ENCODE measurements at regions not wholly inside any gene's neighbourhood (a gene's known extent, or its start where the extent isn't known, plus 50 kb on each side); places are given as distances from the start of the nearest gene placed in this dataset.
"Not testable (repeated sequence)": the region's sequence is repeated elsewhere in the genome, so short reads cannot be mapped to it uniquely, and the experiment has no call there.

DNA sequence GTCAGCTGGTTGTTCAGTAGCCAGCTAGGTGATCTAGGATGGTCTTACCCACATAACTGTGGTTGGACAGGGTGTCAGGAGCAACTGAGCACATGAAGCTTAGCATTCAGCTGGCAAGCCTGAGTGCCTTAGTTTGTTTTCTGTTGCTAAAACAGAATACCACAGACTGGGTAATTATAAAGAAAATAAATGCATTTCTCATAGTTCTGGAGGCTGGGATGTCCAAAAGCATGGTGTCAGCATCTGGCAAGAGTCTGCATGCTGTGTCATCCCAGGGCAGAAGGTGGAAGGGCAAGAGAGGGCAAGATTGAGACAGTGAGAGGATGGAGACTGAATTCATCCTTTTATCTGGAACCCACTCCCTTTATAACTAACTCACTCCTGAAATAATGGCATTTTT is 921.5 kb downstream of the TLE4 start:
- DNase-seq (ENCODE audit: low spot score in 2 of 2) (no peak), ATAC-seq (no peak)
- Mint-ChIP-seq H3K4me1 (no peaks in the 10 kb centered on the region), H3K9me3 (peaks cover 7% of the 10 kb centered on the region), H3K27ac (no peak overlapping the region), H3K36me3 (no peaks in the 10 kb centered on the region), H3K4me3 (no peak overlapping the region)

DNA sequence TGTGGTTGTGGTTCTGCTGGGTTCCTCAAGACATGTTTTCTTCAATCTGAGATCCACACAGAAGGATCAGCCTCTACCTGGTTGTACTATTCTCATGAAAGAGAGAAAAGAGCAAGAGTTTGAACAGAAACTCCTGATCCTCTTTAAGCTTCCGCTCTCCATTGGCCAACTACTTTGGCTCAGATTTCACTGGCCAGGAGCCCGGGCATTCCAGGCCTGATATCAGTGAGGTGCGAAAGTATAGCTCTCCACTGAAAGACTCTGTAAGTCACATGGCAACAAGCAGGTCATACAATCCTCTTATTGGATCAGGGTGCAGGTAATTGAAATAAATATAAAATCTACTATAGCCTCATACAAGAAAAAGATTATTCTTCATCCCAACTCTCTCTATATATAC is 920.5 kb downstream of the TLE4 start:
- H3K9me3 Mint-ChIP-seq, result peaks cover 7% of the 10 kb centered on the region
- no peak overlapping the region for H3K27ac Mint-ChIP-seq
- no peaks in the 10 kb centered on the region for H3K4me1 Mint-ChIP-seq
- no peak for DNase-seq (ENCODE audit: low spot score in 2 of 2)
- H3K36me3 Mint-ChIP-seq, result no peaks in the 10 kb centered on the region
- H3K4me3 Mint-ChIP-seq, result no peak overlapping the region
- ATAC-seq, result no peak

DNA sequence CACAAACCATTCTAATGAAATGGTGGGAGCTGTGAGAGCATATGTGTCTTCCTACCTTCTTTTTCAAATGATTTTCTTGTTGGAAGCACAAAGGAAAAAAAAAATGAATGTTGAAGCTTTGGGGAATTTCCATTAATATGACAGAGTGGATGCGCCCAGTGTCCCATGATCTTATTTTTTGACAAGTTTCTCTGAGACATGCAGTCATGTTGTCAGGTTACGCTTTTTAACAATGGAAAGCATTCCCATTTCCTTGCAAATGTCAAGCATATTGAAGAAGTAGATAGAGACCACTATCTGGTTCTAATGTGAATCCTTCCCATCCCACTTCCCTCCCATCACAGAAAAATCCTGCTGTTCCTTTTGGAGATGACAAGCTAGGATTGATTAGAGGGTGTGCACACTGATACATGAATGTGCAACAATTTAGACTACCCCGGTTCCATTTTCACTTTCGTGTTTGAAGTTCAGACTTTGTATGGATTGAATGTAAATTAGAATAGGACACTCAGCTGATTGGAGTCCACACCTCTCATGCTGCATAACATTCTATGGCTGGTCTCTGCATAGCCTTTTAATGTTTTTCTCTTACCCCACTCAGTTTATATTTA is 919.4 kb downstream of the TLE4 start:
- H3K4me1 Mint-ChIP-seq, result no peaks in the 10 kb centered on the region

DNA sequence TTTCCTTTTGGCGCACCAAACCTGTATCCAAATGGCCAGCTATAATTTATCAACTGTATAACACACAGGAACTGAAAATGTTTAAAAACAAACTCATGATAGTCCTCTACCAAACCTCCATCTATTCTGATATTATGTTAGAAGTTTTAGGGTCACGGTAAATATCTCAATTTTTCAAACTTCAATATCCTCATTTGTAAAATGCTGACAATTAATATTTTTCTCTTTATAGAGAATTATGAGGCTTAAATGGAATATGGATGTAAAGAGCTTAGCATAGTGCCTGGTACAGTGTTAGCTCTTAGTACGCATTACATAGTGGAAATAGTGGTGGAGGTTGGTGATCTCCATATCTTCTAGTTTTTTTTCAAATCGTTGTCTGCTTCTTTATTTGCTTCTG is 917.6 kb downstream of the TLE4 start:
- ATAC-seq (no peak), DNase-seq (ENCODE audit: low spot score in 2 of 2) (no peak)
- Mint-ChIP-seq H3K4me3 (no peak overlapping the region), H3K9me3 (no peaks in the 10 kb centered on the region), H3K27ac (no peak overlapping the region), H3K36me3 (no peaks in the 10 kb centered on the region), H3K4me1 (no peaks in the 10 kb centered on the region)

More for the DNA sequence above, 919.4 kb downstream of the TLE4 start:
- ATAC-seq, result no peak
- Mint-ChIP-seq H3K4me3 (no peak overlapping the region), H3K27ac (no peak overlapping the region), H3K9me3 (peaks cover 7% of the 10 kb centered on the region), H3K36me3 (no peaks in the 10 kb centered on the region)
- DNase-seq (ENCODE audit: low spot score in 2 of 2), result no peak

DNA sequence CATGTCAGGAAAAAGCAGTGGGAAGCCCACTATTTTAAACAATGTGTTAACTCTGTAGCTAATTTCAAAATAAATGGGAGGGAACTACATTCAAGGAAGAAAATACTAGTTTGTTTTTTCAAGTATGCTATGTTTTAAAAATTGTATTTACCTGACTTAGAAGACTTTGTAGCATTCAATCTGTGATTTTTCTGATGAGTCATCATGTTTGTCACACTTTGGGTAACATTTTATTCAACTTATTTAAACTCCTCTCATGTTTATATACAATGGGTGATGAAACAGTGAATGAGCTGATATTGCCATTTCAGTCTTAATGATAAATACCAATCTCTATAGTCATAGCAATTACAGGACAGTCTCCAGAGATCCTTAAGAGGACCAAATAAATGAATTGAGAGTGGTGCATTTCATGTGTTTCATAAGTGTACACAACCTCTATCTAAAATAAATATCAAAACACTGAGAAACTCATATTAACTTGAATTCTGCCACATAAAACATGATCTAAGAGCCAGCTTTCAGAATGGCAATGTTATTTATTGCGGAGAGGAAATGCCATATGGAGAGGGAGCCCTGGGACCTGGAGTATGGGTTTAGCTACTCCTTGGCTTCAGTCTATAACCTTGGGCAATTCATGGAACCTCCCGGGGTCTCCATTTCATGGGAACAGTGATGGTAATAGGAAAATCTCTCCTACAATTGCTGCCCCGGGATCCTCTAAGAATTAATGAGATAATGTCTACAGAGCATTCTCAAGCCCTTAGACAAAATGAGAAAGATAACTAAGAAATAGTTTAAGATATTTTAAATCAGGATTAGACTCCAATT is 913.9 kb downstream of the TLE4 start:
- no peak overlapping the region for H3K4me3 Mint-ChIP-seq
- DNase-seq (ENCODE audit: low spot score in 2 of 2) (no peak), ATAC-seq (no peak)
- H3K27ac Mint-ChIP-seq, result no peak overlapping the region
- H3K36me3 Mint-ChIP-seq, result no peaks in the 10 kb centered on the region
- peaks cover 9% of the 10 kb centered on the region for H3K9me3 Mint-ChIP-seq
- H3K4me1 Mint-ChIP-seq, result no peaks in the 10 kb centered on the region

DNA sequence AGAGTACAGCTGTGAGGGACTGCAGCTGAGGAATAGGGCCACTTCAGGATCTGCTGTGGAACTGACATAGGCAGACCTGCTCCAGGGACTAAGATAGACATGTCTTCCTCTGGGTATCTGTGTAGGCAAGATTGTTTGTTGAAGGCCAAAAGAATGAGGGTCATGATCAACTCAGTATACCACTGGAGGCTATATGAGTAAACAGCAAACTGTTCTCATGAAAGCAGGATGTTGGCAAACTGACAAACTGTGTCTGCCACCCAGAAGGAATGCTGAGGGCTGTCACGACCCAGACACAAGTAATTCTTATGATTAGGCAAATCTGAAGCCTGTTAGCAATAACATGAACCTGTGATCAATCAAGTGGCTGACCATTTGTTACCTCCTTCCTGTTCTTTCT is 910.5 kb downstream of the TLE4 start:
- not testable (repeated sequence) for H3K27ac Mint-ChIP-seq; H3K4me3 Mint-ChIP-seq; ATAC-seq; H3K4me1 Mint-ChIP-seq; DNase-seq (ENCODE audit: low spot score in 2 of 2); H3K36me3 Mint-ChIP-seq
- H3K9me3 Mint-ChIP-seq, result peaks cover 12% of the 10 kb centered on the region

DNA sequence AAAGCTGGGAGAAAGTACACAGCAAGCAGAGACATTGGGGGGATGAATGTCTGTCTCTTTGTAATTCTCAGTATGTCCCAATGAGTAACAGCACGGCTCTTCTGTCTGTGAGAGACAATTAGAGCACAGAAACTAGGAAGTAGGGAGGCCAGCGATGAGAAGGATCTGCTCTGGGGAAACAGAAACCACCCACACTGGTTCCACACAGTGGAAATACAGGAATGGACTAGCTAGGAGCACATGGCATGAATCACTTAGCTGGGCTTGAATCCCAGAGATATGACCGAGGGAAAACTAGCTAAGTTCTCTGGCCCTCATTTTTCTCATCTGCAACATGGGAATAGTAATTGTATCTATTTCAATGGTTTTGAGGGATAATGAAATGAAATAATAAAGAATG is 895.9 kb downstream of the TLE4 start:
- H3K4me1 Mint-ChIP-seq, result no peaks in the 10 kb centered on the region
- H3K9me3 Mint-ChIP-seq, result peaks cover 6% of the 10 kb centered on the region
- DNase-seq (ENCODE audit: low spot score in 2 of 2) (no peak), ATAC-seq (no peak)
- H3K4me3 Mint-ChIP-seq, result no peak overlapping the region
- no peaks in the 10 kb centered on the region for H3K36me3 Mint-ChIP-seq
- no peak overlapping the region for H3K27ac Mint-ChIP-seq

DNA sequence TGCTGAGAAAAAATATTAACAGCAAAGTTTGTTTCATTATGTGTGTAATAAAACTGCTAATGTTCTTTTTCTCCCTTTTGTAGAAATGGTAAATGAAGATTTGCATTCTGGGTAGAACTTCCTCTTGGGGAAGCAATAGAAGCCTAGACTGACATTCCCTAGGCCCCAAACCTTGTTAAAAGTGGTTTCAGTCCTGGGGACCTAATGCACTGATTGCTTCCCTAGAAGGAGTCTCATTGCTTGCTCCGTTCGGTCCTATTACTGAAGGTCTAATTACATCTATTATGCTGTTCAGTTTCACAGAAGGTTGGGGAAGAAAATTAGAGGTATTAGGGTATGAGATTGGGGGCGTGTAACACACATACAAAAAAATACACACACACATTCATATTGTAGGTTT is 893.8 kb downstream of the TLE4 start:
- DNase-seq (ENCODE audit: low spot score in 2 of 2), result no peak

DNA sequence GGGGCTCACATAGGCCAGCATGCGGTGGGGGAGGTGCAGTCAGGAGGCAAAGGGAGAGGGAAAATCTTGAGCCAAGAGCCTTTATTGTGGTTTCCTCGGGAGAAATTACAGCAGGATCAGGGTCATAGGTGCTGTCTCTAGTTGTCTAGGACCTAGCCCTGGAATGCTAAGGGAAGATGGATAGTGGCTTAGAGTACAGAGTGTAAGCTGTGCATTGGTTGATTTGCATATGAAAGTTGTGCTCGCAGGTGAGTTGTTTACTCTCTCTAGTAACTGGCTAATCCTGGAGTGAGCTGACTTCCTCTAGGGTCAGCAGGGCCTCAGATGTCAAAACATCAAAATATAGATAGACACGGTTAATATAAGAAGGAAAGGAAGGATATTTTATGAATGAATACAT is 877.7 kb downstream of the TLE4 start:
- Mint-ChIP-seq H3K4me1 (no peaks in the 10 kb centered on the region), H3K4me3 (no peak overlapping the region), H3K36me3 (no peaks in the 10 kb centered on the region), H3K27ac (no peak overlapping the region), H3K9me3 (peaks cover 26% of the 10 kb centered on the region)
- DNase-seq (ENCODE audit: low spot score in 2 of 2), result no peak
- no peak for ATAC-seq

More for the DNA sequence above, 893.8 kb downstream of the TLE4 start:
- Mint-ChIP-seq H3K27ac (no peak overlapping the region), H3K36me3 (no peaks in the 10 kb centered on the region), H3K4me3 (no peak overlapping the region), H3K9me3 (peaks cover 6% of the 10 kb centered on the region), H3K4me1 (no peaks in the 10 kb centered on the region)
- no peak for ATAC-seq

DNA sequence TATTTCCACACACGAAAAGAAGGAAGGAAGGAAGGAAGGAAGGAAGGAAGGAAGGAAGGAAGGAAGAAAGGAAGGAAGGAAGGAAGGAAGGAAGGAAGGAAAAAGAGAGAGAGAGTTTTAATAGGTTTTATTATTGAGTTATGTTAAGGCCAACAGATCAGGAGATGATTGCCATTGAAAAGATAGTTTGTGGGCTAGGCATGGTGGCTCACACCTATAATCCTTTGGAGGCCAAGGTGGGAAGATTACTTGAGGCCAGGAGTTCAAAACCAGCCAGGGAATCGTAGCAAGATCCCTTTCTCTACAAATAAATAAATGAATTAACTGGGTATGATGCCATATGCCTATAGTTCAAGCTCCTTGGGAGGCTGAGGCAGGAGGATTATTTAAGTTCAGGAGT is 877.2 kb downstream of the TLE4 start:
- Mint-ChIP-seq H3K36me3 (no peaks in the 10 kb centered on the region), H3K9me3 (peaks cover 26% of the 10 kb centered on the region), H3K4me3 (no peak overlapping the region), H3K4me1 (no peaks in the 10 kb centered on the region), H3K27ac (no peak overlapping the region)
- no peak for ATAC-seq
- DNase-seq (ENCODE audit: low spot score in 2 of 2), result no peak

DNA sequence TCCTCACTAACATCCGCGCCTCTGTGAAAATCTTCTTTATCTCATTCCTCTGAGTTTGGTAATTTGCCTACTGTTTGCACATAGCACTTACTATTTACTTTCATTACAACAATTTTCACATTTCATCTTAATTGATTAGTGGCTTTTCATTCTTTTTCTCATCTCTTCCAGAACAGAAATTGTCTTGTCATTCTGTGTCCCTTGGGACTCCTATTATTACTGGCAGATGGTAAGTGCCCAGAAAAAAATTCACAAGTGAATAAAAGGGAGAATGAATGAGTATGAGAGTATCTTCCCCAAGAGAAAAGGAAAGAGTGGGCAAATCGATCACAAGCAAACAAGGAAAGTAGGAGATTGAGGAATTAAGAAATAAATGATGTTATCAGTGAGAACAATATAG is 876.1 kb downstream of the TLE4 start:
- no peak overlapping the region for H3K4me3 Mint-ChIP-seq
- no peak overlapping the region for H3K27ac Mint-ChIP-seq
- peaks cover 27% of the 10 kb centered on the region for H3K9me3 Mint-ChIP-seq
- ATAC-seq (no peak), DNase-seq (ENCODE audit: low spot score in 2 of 2) (no peak)
- H3K36me3 Mint-ChIP-seq, result no peaks in the 10 kb centered on the region
- no peaks in the 10 kb centered on the region for H3K4me1 Mint-ChIP-seq

DNA sequence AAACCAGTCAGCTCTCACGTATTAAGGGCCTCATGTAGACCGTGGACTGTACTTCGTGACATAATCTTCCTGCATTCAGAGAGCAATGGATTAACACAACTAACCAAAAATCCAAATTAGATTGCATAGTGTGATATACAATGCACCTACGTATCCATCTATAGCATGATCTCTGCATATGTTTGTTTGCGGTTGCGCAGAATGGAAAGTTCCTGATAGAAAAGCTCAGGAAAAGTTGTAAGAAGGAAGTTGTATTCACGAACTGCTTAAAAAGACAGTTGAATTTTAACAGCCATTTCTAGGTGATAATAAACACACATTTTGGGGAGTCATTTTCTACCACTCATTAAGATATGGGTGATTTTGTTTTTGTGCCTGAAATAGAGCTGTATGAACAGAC is 869.0 kb downstream of the TLE4 start:
- no peak overlapping the region for H3K27ac Mint-ChIP-seq
- no peaks in the 10 kb centered on the region for H3K4me1 Mint-ChIP-seq
- H3K36me3 Mint-ChIP-seq, result no peaks in the 10 kb centered on the region
- peaks cover 18% of the 10 kb centered on the region for H3K9me3 Mint-ChIP-seq
- H3K4me3 Mint-ChIP-seq, result no peak overlapping the region
- ATAC-seq (no peak), DNase-seq (ENCODE audit: low spot score in 2 of 2) (no peak)

DNA sequence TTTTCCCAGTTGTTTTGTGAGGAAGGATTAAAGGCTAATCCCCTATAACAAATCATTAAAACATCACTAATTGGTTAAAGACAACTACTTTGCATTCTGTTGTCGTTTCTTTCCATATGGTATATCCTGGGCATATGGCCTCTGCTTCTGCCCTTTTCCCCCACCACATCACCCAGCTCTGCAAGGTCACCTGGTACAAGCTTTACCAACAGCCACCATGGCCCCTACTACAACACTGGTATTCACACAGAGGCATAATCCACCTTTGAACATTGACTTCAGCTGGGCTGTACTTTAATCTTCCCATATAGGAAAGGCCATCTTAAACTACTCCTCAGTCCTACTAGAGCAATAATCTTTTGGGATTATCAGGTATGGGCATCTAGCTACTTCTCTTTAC is 866.1 kb downstream of the TLE4 start:
- Mint-ChIP-seq H3K4me1 (no peaks in the 10 kb centered on the region), H3K4me3 (no peak overlapping the region), H3K9me3 (peaks cover 18% of the 10 kb centered on the region), H3K27ac (no peak overlapping the region), H3K36me3 (no peaks in the 10 kb centered on the region)
- no peak for DNase-seq (ENCODE audit: low spot score in 2 of 2)
- ATAC-seq, result no peak

DNA sequence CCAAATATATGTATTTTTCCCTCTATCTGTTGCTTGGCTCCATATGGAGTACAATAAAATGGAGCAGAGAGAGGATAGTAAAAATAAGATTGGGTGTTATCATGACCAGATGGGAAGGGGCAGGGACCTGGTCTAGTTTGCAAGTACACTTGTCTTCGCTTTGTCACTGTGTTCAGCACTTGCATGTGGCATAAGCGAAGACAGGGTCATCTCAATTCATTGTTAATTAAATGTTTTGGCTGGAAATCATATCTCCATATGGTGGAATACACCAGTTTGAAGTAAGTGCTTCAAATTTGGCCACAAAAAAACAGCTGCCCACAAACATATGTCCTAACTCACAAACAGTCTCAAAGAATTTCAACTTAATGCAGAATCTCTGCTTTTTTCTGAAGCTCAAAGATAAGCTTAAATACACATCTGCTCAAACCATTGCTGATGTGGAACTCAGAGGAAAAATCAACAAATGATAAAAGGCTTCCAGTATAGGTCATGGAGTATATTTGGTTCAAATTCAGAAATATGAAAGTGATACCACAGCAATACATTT is 865.4 kb downstream of the TLE4 start:
- H3K4me3 Mint-ChIP-seq, result no peak overlapping the region
- H3K4me1 Mint-ChIP-seq, result no peaks in the 10 kb centered on the region
- ATAC-seq (no peak), DNase-seq (ENCODE audit: low spot score in 2 of 2) (no peak)
- no peak overlapping the region for H3K27ac Mint-ChIP-seq
- peaks cover 17% of the 10 kb centered on the region for H3K9me3 Mint-ChIP-seq
- H3K36me3 Mint-ChIP-seq, result no peaks in the 10 kb centered on the region

DNA sequence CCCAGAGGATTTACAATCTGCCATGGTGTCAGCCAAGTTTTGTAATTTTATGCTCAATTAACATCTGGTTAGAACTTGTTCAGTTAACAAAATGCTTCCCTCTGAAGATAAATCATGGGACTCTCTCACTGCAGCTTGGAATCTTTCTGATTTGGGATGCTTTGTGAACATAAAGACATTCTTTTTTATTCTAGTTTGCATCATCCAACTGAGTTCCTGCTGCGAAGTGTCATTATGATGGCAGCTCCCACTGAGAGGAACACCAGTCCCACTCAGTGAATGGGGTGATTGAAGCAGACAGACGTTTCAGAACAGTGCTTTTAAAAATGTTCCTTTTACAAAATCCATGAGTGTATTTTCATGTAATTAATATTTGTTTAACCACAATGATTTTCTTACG is 863.8 kb downstream of the TLE4 start:
- Mint-ChIP-seq H3K9me3 (peaks cover 17% of the 10 kb centered on the region), H3K36me3 (no peaks in the 10 kb centered on the region), H3K4me1 (no peaks in the 10 kb centered on the region), H3K4me3 (no peak overlapping the region), H3K27ac (no peak overlapping the region)
- ATAC-seq (no peak), DNase-seq (ENCODE audit: low spot score in 2 of 2) (no peak)

DNA sequence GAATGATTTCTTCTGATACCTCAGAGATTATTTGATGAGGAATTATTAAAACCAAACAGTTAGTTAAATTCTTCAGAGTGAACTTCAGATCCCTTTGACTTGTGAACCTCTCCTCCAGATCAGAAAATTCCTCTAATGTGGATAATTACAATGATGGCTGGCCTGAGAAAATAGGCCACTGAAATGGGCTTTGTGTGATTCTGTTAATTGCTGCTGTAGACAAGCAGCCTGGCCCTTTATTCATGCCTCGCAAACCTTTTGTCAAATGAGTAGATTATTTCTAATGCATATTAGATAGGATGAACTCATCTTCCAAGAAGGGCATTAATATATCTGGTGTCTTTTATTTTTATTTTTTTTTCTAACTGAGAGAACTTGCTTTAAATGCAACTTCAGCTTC is 855.2 kb downstream of the TLE4 start:
- DNase-seq (ENCODE audit: low spot score in 2 of 2), result no peak
- ATAC-seq, result no peak
- H3K4me3 Mint-ChIP-seq, result no peak overlapping the region
- H3K27ac Mint-ChIP-seq, result no peak overlapping the region
- H3K4me1 Mint-ChIP-seq, result no peaks in the 10 kb centered on the region
- no peaks in the 10 kb centered on the region for H3K36me3 Mint-ChIP-seq
- peaks cover 8% of the 10 kb centered on the region for H3K9me3 Mint-ChIP-seq

All from stimulated activated effector memory CD8-positive, alpha-beta T cell treated with anti-CD3 and anti-CD28 coated beads, Interleukin-12 subunit alpha, Interleukin-12 subunit beta, amount 100 ng/mL, for 72 hours (primary cell).